ENCODE measurements at regions not wholly inside any gene's neighbourhood (a gene's known extent, or its start where the extent isn't known, plus 50 kb on each side); places are given as distances from the start of the nearest gene placed in this dataset.

GRCh38 chr22:48557473-48557872 lies 1270.2 kb downstream of the BRD1 start:
- H3K27me3 ChIP-seq (replicated peaks; ENCODE audit: insufficient read depth) = no peaks in the 10 kb centered on the region
- H3K4me3 ChIP-seq = no peak overlapping the region
- H3K36me3 ChIP-seq = no peaks in the 10 kb centered on the region
- no peak for TF ChIP-seq CTCF (IDR thresholded peaks at IDR 0.05)
- ATAC-seq (ENCODE audit: insufficient number of reproducible peaks, low FRiP score, low read depth) (no peak), DNase-seq (ENCODE audit: low spot score) (no peak)
- H3K4me1 ChIP-seq (ENCODE audit: control insufficient read depth in 1 of 2, low read depth in 2 of 2) = no peaks in the 10 kb centered on the region
- no peaks in the 10 kb centered on the region for H3K9me3 ChIP-seq
- no peak overlapping the region for H3K27ac ChIP-seq

GRCh38 chr22:48556751-48557150 lies 1270.9 kb downstream of the BRD1 start:
- no peaks in the 10 kb centered on the region for H3K4me1 ChIP-seq (ENCODE audit: control insufficient read depth in 1 of 2, low read depth in 2 of 2)
- no peak for TF ChIP-seq CTCF (IDR thresholded peaks at IDR 0.05)
- ATAC-seq (ENCODE audit: insufficient number of reproducible peaks, low FRiP score, low read depth) = no peak
- DNase-seq (ENCODE audit: low spot score) = no peak
- H3K27ac ChIP-seq = no peak overlapping the region
- H3K9me3 ChIP-seq = no peaks in the 10 kb centered on the region
- no peak overlapping the region for H3K4me3 ChIP-seq
- no peaks in the 10 kb centered on the region for H3K36me3 ChIP-seq
- no peaks in the 10 kb centered on the region for H3K27me3 ChIP-seq (replicated peaks; ENCODE audit: insufficient read depth)

- ATAC-seq (ENCODE audit: insufficient number of reproducible peaks, low FRiP score, low read depth) = no peak
- no peak for DNase-seq (ENCODE audit: low spot score)
Measured at GRCh38 chr22:48556222-48556621, 1271.5 kb downstream of the BRD1 start.

GRCh38 chr22:48555606-48556005 lies 1272.1 kb downstream of the BRD1 start:
- no peak for ATAC-seq (ENCODE audit: insufficient number of reproducible peaks, low FRiP score, low read depth)
- Histone ChIP-seq H3K4me1 (ENCODE audit: control insufficient read depth in 1 of 2, low read depth in 2 of 2) (no peaks in the 10 kb centered on the region), H3K27me3 (replicated peaks; ENCODE audit: insufficient read depth) (no peaks in the 10 kb centered on the region), H3K36me3 (no peaks in the 10 kb centered on the region), H3K27ac (no peak overlapping the region), H3K9me3 (no peaks in the 10 kb centered on the region), H3K4me3 (no peak overlapping the region)
- no peak for DNase-seq (ENCODE audit: low spot score)
- TF ChIP-seq CTCF (IDR thresholded peaks at IDR 0.05) = no peak

More at GRCh38 chr22:48556222-48556621, 1271.5 kb downstream of the BRD1 start:
- Histone ChIP-seq H3K36me3 (no peaks in the 10 kb centered on the region), H3K27me3 (replicated peaks; ENCODE audit: insufficient read depth) (no peaks in the 10 kb centered on the region), H3K27ac (no peak overlapping the region), H3K9me3 (no peaks in the 10 kb centered on the region), H3K4me1 (ENCODE audit: control insufficient read depth in 1 of 2, low read depth in 2 of 2) (no peaks in the 10 kb centered on the region), H3K4me3 (no peak overlapping the region)
- no peak for TF ChIP-seq CTCF (IDR thresholded peaks at IDR 0.05)

- Histone ChIP-seq H3K9me3 (no peaks in the 10 kb centered on the region), H3K4me3 (no peak overlapping the region), H3K27me3 (replicated peaks; ENCODE audit: insufficient read depth) (no peaks in the 10 kb centered on the region), H3K27ac (no peak overlapping the region), H3K4me1 (ENCODE audit: control insufficient read depth in 1 of 2, low read depth in 2 of 2) (no peaks in the 10 kb centered on the region), H3K36me3 (no peaks in the 10 kb centered on the region)
- DNase-seq (ENCODE audit: low spot score) (no peak), ATAC-seq (ENCODE audit: insufficient number of reproducible peaks, low FRiP score, low read depth) (no peak)
- no peak for TF ChIP-seq CTCF (IDR thresholded peaks at IDR 0.05)
Measured at GRCh38 chr22:48554893-48555572, 1272.6 kb downstream of the BRD1 start.
